ENCODE measurements at regions not wholly inside any gene's neighbourhood (a gene's known extent, or its start where the extent isn't known, plus 50 kb on each side); places are given as distances from the start of the nearest gene placed in this dataset.

- H3K4me3 ChIP-seq (replicated peaks in 1 of 2; ENCODE audit: low read depth in 2 of 2, low read length in 2 of 2) = no peak overlapping the region
- TF ChIP-seq CTCF (IDR thresholded peaks at IDR 0.05; ENCODE audit: low read depth, low read length) = no peak
- DNase-seq (ENCODE audit: low read depth in 2 of 2) = no peak
Observed at GRCh38 chr5:89917112-89917511, 492.4 kb downstream of the CETN3 start.

GRCh38 chr5:89916131-89916530 lies 493.4 kb downstream of the CETN3 start:
- TF ChIP-seq CTCF (IDR thresholded peaks at IDR 0.05; ENCODE audit: low read depth, low read length) = no peak
- no peak for DNase-seq (ENCODE audit: low read depth in 2 of 2)
- no peak overlapping the region for H3K4me3 ChIP-seq (replicated peaks in 1 of 2; ENCODE audit: low read depth in 2 of 2, low read length in 2 of 2)

- no peak for DNase-seq (ENCODE audit: low read depth in 2 of 2)
- TF ChIP-seq CTCF (IDR thresholded peaks at IDR 0.05; ENCODE audit: low read depth, low read length) = no peak
- H3K4me3 ChIP-seq (replicated peaks in 1 of 2; ENCODE audit: low read depth in 2 of 2, low read length in 2 of 2) = no peak overlapping the region
Observed at GRCh38 chr5:89908876-89909275, 500.7 kb downstream of the CETN3 start.

- H3K4me3 ChIP-seq (replicated peaks in 1 of 2; ENCODE audit: low read depth in 2 of 2, low read length in 2 of 2) = no peak overlapping the region
- peak in 1 of 2 donors; percentile 33 for DNase-seq (ENCODE audit: low read depth in 2 of 2)
- TF ChIP-seq CTCF (IDR thresholded peaks at IDR 0.05; ENCODE audit: low read depth, low read length) = no peak
Observed at GRCh38 chr5:89904442-89904841, 505.1 kb downstream of the CETN3 start.

GRCh38 chr5:89901983-89902382 lies 507.6 kb downstream of the CETN3 start:
- no peak overlapping the region for H3K4me3 ChIP-seq (replicated peaks in 1 of 2; ENCODE audit: low read depth in 2 of 2, low read length in 2 of 2)
- TF ChIP-seq CTCF (IDR thresholded peaks at IDR 0.05; ENCODE audit: low read depth, low read length) = no peak
- peak in 1 of 2 donors; percentile 10 for DNase-seq (ENCODE audit: low read depth in 2 of 2)

- H3K4me3 ChIP-seq (replicated peaks in 1 of 2; ENCODE audit: low read depth in 2 of 2, low read length in 2 of 2) = no peak overlapping the region
- no peak for DNase-seq (ENCODE audit: low read depth in 2 of 2)
- TF ChIP-seq CTCF (IDR thresholded peaks at IDR 0.05; ENCODE audit: low read depth, low read length) = no peak
Observed at GRCh38 chr5:89901346-89901745, 508.2 kb downstream of the CETN3 start.

- no peak for TF ChIP-seq CTCF (IDR thresholded peaks at IDR 0.05; ENCODE audit: low read depth, low read length)
- DNase-seq (ENCODE audit: low read depth in 2 of 2) = no peak
Observed at GRCh38 chr5:89900346-89900745, 509.2 kb downstream of the CETN3 start.

More at GRCh38 chr5:89900346-89900745, 509.2 kb downstream of the CETN3 start:
- no peak overlapping the region for H3K4me3 ChIP-seq (replicated peaks in 1 of 2; ENCODE audit: low read depth in 2 of 2, low read length in 2 of 2)

Measured in cardiac fibroblast (primary cell).